ENCODE measurements at regions not wholly inside any gene's neighbourhood (a gene's known extent, or its start where the extent isn't known, plus 50 kb on each side); places are given as distances from the start of the nearest gene placed in this dataset.
"Not testable (repeated sequence)": the region's sequence is repeated elsewhere in the genome, so short reads cannot be mapped to it uniquely, and the experiment has no call there.

DNA sequence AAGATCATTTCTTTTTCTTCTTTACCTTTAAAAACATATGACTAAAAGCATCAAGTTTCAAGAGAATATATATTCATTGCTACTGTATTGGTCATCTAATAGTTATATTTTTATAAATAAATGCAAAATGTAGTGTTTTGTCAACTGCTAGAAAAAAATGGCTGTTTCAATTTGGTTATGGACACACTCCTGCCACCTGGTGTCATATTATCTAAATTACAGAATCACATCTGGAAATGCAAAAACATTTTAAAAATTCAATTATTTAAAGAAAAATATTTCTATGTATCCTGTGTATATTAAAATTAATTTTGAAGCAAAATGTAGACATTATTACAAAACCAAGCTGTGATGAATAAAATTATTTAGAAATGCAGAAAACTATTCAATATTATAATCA lies 329.4 kb upstream of the PCDH18 start:
- no peak for DNase-seq (ENCODE audit: low read depth in 3 of 3)

DNA sequence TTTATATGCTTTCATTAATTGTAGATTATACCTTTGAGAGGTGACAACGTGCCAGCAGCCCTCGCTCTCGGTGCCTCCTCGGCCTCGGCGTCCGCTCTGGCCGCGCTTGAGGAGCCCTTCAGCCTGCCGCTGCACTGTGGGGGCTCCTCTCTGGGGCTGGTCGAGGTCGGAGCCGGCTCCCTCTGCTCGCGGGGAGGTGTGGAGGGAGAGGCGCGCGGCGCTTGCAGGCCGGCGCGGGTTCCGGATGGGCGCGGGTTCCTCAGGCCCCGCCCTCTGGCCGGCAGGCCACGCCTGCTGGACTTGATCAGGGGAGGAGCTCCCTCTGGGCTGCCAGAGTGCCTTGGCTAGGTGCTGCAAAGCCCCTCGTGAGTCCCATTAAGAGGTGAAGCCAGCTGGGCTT lies 321.1 kb upstream of the PCDH18 start:
- no peak for DNase-seq (ENCODE audit: low read depth in 3 of 3)

DNA sequence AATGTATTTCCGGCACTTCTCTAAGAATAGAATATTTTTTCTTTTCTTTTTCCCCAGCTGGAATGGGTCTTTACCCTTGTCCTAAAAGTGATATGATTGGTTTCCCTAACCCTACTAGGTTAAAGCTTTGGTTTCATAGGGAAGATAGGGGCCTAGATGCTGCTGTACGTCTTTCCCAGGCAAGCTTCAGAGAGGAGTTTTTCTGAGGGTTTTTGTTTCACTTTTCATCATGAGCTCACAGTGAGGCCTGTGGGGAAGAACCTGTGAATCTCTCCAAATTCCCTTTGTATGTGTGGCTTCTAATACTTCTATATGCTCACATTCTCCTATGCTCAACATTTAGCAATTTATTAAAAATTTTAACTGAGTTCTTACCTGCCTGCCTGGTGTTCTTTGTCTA lies 320.0 kb upstream of the PCDH18 start:
- DNase-seq (ENCODE audit: low read depth in 3 of 3), result no peak

DNA sequence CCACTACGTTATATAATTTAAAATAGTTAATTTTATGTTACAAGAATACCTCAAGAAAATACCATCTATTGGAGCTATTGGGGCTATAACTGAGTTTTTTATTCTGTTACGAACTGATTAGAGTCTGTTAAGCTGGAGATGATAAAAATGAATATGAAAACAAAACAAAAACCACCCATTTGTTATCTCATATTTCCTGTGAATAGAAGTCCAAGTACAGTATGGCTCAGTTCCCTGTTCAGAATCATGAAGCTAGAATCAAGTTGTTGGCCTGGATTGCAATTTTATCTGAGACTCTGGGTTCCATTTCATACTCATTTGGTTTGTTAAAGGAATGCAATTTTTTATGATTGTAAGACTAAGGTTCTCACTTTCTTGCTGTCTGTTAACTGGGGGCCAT lies 319.1 kb upstream of the PCDH18 start:
- no peak for DNase-seq (ENCODE audit: low read depth in 3 of 3)

DNA sequence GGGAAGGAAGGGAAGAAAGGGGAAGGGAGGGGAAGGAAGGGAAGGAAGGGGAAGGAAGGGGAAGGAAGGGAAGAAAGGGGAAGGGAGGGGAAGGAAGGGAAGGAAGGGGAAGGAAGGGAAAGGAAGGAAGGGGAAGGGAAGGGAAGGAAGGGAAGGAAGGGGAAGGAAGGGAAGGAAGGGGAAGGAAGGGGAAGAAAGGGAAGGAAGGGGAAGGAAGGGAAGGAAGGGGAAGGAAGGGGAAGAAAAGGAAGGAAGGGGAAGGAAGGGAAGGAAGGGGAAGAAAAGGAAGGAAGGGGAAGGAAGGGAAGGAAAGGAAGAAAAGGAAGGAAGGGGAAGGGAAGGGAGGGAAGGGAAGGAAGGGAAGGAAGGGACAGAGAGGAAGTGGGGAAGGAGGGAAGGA lies 295.7 kb upstream of the PCDH18 start:
- DNase-seq (ENCODE audit: low read depth in 3 of 3), result not testable (repeated sequence)

DNA sequence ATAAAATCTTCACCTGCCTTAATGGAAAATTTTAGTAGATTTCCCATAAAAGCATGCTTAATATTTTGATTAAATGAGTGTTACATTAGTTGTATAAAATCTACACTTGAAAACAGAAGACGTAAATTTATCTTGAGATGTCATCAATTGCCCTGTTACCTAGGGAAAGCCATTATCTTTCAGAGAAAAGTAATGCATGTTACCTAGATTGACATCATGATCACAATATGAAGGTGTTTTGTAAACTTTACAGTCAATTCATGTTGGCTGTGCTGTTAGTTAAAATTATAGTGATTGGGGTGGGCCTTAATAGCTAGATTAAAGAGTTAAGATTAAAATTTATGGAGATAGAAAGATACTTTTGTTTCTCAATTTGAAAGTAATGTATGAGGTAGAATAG lies 293.2 kb upstream of the PCDH18 start:
- no peak for DNase-seq (ENCODE audit: low read depth in 3 of 3)

DNA sequence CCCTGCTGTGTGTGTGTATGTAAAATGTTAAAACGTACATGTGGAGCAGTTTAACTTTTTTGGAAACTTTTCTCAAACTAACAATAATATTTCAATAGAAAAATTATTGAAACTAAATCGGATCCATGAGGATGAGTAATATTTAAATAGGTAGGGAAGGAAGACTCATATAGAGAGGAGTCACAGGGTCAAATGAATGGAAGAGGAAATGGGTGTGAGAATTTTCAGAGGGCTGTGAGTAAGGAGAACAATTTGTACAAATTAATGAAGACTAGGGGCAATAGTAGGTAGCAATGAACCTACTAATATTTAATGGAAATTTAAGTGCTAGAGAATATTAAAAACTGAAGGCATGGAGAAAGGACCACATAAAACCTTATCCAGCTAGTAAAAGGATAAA lies 290.7 kb upstream of the PCDH18 start:
- DNase-seq (ENCODE audit: low read depth in 3 of 3), result no peak

DNA sequence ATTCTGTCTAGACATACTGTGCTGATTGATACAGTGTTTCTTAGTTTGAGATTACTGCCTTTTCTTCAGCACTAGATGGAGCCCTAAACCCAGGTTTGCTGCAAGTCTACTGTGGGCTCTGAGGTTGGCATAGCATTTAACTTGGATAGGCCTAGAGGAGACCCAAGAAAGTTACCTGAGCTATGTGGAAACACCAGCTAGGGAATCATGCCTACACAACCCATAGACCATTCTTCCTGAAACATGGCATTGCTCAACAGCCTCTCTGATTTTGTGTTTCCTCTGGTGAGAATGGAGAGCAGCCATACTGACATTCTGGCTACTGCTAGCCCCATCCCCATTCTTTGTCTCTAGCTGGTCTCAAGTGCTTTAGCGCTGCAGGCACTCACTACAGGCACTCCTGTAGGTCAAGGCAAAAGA lies 287.7 kb upstream of the PCDH18 start:
- no peak for DNase-seq (ENCODE audit: low read depth in 3 of 3)

DNA sequence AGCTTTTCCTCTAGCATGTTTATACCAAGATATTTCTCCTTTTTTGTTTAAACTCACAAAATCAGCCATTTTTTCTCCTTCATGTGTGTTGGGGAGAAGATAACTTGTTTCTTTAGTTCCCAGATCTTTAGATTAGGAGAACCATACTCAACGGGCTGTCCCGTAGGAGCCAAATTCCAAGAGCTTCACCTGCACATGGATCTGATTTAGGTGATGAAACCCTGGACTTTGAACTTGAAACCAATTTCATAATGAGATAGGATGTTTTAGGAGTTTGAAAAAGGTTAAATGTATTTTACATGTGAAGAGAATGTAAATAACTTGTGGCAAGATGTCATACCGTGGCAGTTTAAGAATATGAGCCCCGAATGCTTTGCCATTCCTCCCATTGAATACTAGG lies 280.0 kb upstream of the PCDH18 start:
- DNase-seq (ENCODE audit: low read depth in 3 of 3), result no peak

DNA sequence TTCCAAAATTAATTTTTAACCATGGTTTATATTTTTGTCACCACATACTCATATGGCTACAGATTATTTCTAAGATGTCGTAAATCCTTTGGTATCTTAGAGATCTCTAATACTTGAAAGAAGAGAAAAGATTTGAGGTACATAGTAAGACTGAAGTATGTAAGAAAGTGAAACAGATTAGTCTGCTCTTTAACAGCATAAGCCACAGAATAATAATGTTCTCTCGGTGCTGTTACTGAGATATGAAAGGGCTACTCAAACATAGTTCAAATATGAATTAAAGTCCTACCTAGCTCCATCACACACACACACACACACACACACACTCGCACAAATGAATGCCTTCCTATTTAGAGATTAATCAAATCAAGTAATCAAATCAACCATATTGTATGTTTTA lies 274.1 kb upstream of the PCDH18 start:
- no peak for DNase-seq (ENCODE audit: low read depth in 3 of 3)

DNA sequence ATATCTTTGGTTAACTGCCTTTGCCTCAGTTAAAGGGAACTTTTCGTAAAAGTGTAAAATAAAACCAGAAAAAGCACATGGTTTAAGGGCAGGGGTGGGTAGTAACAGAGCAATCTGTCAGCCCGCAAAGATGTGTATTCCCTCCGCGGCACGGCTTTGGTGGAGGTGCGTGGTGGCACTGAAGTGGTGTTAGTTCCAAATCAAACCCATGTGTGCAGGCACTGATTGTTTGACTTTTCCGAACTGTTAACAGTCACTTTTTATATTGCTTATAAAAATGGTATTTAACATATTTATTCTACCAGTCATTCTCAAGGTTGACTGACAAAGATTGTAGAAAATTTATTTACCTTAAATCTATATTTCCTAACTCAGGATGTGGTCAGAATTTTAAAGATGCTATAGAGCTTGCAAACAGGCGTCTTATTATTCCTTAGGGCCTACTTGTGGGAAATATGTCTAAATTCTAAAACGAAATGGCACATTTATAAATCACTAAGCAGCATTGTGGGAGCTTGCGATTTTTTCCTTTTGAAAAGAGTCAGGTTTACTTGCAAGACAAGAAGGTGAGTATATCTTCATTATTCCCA lies 272.7 kb upstream of the PCDH18 start:
- no peak for DNase-seq (ENCODE audit: low read depth in 3 of 3)

DNA sequence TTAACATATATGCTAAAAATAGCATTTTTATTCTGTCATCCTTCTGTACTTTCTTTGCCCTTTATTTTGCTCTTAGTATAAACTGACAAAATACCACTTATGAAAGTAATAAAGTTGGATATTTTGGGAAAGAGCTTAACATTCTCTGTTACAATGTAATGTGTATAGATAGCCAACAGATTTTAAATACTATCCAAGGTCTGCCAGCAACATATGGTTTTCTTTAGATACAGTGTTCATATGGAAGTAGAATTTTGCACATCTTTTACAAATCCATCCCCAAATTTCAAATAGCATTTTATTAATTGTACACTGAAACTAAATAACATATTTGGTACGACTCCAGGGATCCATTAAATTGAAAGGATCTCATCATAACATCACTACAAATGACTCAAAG lies 268.6 kb upstream of the PCDH18 start:
- DNase-seq (ENCODE audit: low read depth in 3 of 3), result no peak

DNA sequence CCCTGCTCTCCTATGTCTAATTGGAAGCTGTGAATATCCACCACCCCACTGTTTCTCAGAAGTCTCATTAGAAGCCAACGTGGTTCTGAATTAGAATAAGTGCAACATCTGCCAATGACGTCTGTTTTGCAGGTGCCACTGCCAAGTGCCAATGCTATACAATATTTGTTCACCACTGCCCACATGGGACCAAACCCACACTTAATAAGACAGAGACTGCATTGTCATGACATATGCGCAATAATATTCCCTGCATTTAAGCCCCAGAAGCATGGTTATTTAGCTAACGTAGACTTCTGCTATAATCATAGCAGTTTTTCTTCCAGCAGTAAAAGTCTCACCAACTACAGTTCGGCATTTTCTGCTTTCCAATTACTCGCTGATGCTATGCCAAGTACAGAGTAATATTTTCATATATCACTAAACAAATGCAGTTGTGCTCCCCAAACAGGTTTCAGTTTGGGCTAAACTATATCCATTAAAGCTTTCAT lies 262.5 kb upstream of the PCDH18 start:
- DNase-seq (ENCODE audit: low read depth in 3 of 3), result no peak

DNA sequence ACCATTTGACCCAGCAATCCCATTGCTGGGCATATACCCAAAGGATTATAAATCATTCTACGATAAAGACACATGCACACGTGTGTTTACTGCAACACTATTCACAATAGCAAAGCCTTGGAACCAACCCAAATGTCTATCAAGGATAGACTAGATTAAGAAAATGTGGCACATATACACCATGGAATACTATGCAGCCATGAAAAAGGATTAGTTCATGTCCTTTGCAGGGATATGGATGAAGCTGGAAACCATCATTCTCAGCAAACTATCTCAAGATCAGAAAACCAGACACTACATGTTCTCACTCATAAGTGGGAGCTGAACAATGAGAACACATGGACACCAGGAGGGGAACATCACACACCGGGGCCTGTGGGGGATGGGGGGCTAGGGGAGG lies 257.0 kb upstream of the PCDH18 start:
- DNase-seq (ENCODE audit: low read depth in 3 of 3), result not testable (repeated sequence)

DNA sequence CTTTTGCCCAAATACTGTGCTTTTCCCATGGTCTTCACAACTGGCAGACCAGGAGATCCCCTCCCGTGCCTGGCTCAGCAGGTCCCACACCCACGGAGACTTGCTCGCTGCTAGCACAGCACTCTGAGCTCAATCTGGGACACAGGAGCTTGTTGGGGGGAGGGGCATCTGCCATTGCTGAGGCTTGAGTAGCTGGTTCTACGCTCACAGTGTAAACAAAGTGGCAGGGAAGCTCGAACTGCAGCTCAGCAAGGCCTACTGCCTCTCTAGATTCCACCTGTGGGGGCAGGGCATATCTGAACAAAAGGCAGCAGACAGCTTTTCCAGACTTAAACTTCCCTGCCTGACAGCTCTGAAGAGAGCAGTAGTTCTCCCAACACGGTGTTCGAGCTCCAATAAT lies 251.6 kb upstream of the PCDH18 start:
- not testable (repeated sequence) for DNase-seq (ENCODE audit: low read depth in 3 of 3)

DNA sequence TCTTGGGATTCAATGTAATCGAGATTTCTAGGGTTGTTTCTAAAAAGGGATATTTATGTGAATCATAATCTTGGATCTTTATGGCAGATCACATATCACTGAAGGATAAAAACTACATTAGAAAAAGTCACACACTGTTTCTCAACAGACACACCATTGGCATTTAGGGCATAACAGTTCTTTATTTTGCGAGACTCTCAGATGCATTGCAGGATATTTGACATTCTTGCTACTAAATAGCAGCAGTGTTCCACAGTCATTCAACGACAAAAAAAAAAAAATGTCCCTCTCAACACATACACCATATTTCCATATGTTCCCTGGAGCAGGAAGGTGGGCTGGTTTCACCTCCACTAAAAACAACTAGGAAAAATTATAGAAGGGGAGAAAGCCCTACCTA lies 243.4 kb upstream of the PCDH18 start:
- DNase-seq (ENCODE audit: low read depth in 3 of 3), result no peak

DNA sequence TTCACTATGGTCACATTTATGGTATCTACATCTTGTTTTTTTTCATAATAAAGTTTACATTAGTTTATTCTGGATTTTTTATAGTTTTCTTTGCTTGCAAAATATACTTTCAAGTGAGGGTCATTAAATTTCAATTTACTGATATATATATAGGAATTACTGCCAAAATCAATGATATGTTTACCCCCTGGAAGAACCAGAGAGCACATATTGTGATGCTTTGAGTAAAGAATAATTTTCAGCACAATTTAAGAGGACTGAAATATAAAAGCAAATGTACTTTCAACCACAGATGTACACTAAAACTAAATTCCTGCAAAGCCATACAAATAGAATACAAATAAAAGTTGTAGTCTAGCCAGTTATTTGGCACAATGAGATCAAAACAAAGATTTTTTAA lies 242.2 kb upstream of the PCDH18 start:
- no peak for DNase-seq (ENCODE audit: low read depth in 3 of 3)

DNA sequence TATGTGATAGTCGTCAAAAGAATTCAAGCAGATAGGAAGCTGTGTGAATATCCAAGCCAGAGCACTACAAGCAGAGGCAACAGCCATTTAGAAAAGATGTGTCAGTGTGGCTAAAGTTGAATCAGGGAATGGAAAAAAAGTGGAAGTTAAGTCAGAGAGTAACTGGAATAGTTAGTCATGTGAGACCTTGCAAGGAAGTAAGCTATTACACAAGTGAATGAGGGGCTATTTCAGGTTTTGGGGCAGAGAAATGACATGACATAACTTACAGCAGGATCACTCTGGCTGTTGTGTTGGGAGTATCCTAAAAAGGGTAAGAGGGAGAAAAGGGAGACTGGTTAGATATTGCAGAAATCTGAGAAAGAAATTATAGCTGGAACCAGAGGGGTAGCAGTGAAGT lies 236.6 kb upstream of the PCDH18 start:
- no peak for DNase-seq (ENCODE audit: low read depth in 3 of 3)

DNA sequence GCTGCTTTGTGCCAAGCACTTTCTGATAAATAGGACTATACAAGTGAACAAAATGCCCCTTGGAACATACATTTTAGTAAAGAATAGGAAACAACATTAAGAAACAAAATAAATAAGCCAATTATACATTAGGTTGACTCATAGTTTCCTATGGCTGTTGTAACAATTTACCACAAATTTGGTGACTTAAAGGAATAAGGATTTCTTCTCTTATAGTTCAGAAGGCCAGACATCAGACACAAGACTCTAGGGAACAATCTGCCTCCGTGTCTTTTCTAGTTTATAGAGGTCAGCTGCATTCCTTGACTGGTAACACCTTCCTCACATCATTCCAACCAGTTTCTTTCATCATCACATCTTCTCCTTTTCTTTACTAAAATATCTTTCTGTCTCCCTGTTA lies 235.9 kb upstream of the PCDH18 start:
- DNase-seq (ENCODE audit: low read depth in 3 of 3), result no peak

DNA sequence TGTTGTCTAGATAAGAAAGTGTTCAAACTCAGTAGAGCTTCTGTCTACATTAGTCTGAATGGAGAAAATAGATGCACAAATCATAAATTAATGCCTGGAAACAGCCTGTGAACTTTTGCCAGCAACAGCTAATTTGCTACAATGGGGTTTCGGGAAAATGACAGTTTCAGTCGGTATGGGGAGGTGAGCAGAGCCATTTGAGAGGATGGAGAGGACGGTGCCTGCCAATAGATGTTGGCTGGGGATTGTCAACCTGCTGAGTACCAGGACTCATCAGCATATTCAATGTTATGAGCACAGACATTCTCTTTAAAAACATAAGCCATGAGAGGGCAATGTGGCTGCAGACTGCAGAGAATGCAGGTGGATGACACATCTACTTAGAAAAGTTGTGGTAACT lies 230.3 kb upstream of the PCDH18 start:
- DNase-seq (ENCODE audit: low read depth in 3 of 3), result no peak

DNA sequence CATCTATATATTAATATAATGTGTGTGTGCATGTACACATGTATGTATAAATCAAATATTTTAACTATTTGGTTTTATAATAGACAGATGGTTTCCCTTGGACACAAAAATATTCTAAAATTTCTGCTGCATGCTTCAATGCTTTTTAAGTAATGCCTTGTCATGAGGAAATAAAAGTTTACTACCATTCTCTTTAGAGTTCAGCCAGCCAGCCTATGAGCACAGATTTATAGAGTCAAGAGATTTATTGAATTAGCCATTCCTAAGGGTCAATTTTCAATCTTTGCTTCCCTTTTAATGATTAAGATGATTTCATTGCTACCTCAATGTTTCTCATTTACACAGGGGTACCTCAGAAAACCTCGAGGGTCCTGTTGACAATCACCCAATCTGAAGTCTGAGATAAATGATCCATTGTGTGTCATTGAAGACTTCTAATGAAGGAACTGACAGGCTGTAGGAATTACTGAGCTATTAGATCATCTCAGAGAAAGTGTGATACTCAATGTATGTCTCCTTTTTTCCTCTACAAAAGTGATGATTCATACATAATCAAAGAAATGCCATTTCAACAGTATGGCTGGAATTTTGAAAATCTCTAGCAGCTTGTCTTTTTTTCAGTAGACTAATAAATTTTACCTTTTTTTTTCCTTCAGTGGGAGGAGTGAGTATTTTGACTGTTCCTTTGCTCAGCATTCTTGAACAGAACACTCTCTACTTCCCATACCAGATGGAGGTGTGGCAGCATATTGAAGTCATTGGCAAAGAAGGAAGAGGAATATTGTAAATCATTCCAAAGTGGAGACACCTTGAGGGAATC lies 222.6 kb upstream of the PCDH18 start:
- DNase-seq (ENCODE audit: low read depth in 3 of 3), result no peak

DNA sequence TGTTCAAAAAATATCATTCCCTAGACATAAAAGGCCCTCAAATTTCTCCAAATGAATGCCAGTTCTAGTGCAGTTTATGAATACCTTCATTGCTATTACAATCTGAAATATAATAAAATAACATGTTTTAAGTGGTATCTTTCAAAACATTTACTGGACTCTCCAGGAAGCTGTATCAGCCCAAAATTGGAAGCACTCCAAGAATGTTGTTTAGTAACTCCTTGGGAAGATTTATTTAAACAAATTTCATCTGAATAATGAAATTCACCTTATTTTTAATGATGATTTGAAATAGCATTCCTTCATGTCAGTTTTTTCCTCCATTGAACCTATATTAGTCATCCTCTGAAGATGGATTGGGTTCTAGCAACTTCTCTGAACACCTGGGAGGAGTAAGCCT lies 217.2 kb upstream of the PCDH18 start:
- no peak for DNase-seq (ENCODE audit: low read depth in 3 of 3)

DNA sequence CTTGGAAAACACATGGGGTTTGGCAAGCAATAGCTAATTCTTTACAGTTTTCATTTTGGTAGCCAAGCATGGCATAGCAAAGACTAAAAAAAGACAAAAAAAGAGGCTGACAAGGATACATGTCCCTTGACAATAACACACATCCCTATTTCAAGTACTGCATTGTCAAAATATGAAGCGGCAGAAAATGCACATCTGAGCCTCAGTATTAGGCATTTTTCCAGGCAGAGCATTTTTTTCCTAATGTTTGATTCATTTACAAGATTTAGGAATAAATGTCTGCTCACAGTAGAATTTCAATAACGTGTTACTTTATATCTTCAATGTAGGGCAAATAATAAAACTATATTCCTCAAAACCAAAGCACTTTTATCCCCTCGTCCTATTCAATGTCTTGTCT lies 216.3 kb upstream of the PCDH18 start:
- no peak for DNase-seq (ENCODE audit: low read depth in 3 of 3)

DNA sequence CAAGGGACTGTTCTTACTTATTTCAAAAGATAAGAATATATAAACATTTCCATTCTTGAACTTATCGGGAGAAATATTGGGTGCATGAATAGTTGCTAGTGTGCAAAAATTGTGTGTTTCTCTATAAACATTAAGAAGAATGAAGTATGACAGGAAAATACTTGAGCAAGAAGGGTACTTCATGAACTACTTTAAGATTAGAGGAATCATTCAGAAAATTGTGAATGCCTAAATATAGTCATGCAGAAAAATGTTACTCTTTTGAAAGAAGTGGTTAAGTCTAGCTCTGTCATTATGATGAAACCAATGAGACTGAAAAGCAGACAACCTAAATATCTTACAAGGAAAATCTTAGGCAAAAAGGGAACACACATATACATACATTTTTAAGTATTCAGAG lies 207.8 kb upstream of the PCDH18 start:
- no peak for DNase-seq (ENCODE audit: low read depth in 3 of 3)
